HepG2 (cell line): ENCODE measurements at regions not wholly inside any gene's neighbourhood (a gene's known extent, or its start where the extent isn't known, plus 50 kb on each side); places are given as distances from the start of the nearest gene placed in this dataset.

Experiments used
- ATAC-seq: fragments of 200-7000 bp; cut with Tn5 transposase; 3 replicates; pipeline ENCODE4 v1.9.1; 2020; ENCODE audit warnings: mild to moderate bottlenecking, moderate library complexity
- BruUV-seq: library from RNA; stranded (reverse); fragments of 400-500 nt; replicated peaks from 2 replicates; lab custom pipeline; 2021; lab: Mats Ljungman, UMichigan
- CTCF ChIA-PET: fragments of 300-600 bp; formaldehyde crosslinking; extraction: SDS; loops from one replicate; lab custom pipeline; 2021; ENCODE audit warnings: low total read pairs, inconsistent platforms, low intra/inter-chr PET ratio; lab: Yijun Ruan, JAX
- POLR2A ChIA-PET: fragments of 350-600 bp; sonication (Branson Sonifier 250); formaldehyde crosslinking; loops from one replicate; lab custom pipeline; 2020; ENCODE audit warnings: antibody characterized with exemption, inconsistent platforms; lab: Yijun Ruan, JAX
- DNase-seq: peaks from one replicate; pipeline ENCODE4 v3.0.0-alpha.2; 2015; ENCODE audit warnings: low spot score
- FAIRE-seq: peaks from 3 replicates; lab custom pipeline; 2011; peaks lifted over from hg19 to GRCh38; lab: Jason Lieb, UNC
- H2AFZ ChIP-seq: one replicate; pipeline ENCODE4 v1.6.1; 2011; ENCODE audit warnings: low read length, inconsistent platforms
- H3K27ac ChIP-seq: fragments of 300-600 bp; 3 replicates; pipeline ENCODE4 v1.8.0; 2011; ENCODE audit warnings: mixed run types, mild to moderate bottlenecking, mixed read lengths, low read length, inconsistent platforms; ENCODE audit not compliant: insufficient read depth; ENCODE audit errors: extremely low read length
- H3K27me3 ChIP-seq, 2 experiments: fragments of 200-600 bp in 1 of 2; 2 replicates in 1 of 2; 3 replicates in 1 of 2; pipeline versions ENCODE4 v1.6.0 to v1.8.0; 2011; ENCODE audit warnings: low read length in 2 of 2, mild to moderate bottlenecking in 2 of 2, moderate library complexity in 2 of 2, inconsistent platforms in 1 of 2; ENCODE audit not compliant: insufficient read depth in 2 of 2, control insufficient read depth in 1 of 2
- H3K36me3 ChIP-seq, 2 experiments: fragments of 200-600 bp in 1 of 2; replicated peaks in 1 of 2; 2 replicates in 1 of 2; 3 replicates in 1 of 2; pipeline versions ENCODE4 v1.5.1 to v1.8.0; 2011; ENCODE audit warnings: low read length in 2 of 2, inconsistent platforms in 1 of 2; ENCODE audit not compliant: insufficient read depth in 2 of 2, control insufficient read depth in 1 of 2
- H3K4me1 ChIP-seq: 2 replicates; pipeline ENCODE4 v1.5.1; 2012; ENCODE audit warnings: low read length, inconsistent platforms; ENCODE audit not compliant: insufficient read depth
- H3K4me2 ChIP-seq: 2 replicates; pipeline ENCODE4 v1.6.0; 2011; ENCODE audit warnings: low read depth, low read length, inconsistent platforms
- H3K4me3 ChIP-seq, 3 experiments: fragments of 200-600 bp in 1 of 3; sonication (generic), shearing (Covaris generic) in 1 of 3; replicated peaks in 1 of 3; 2 replicates each; pipeline ENCODE4 v1.5.1; 2011 to 2016; ENCODE audit warnings: low read length in 3 of 3, inconsistent platforms in 2 of 3, low read depth in 2 of 3, mild to moderate bottlenecking in 2 of 3, control low read depth in 1 of 3, mixed read lengths in 1 of 3; ENCODE audit not compliant: insufficient read depth in 1 of 3
- H3K79me2 ChIP-seq: one replicate; pipeline ENCODE4 v1.6.1; 2011; ENCODE audit warnings: low read length, inconsistent platforms; ENCODE audit not compliant: insufficient read depth
- H3K9ac ChIP-seq: 2 replicates; pipeline ENCODE4 v1.6.0; 2011; ENCODE audit warnings: mild to moderate bottlenecking, low read depth, low read length, inconsistent platforms; ENCODE audit not compliant: insufficient read depth
- H3K9me3 ChIP-seq: 2 replicates; pipeline ENCODE4 v1.5.1; 2012; ENCODE audit warnings: mild to moderate bottlenecking, low read length
- H4K20me1 ChIP-seq: 2 replicates; pipeline ENCODE4 v1.6.0; 2011; ENCODE audit warnings: inconsistent platforms, mild to moderate bottlenecking, low read length, moderate library complexity; ENCODE audit not compliant: insufficient read depth
- FOXA3 ChIP-seq: IDR thresholded peaks from 2 replicates; pipeline ENCODE4 v1.6.1; 2016; ENCODE audit warnings: missing genetic modification reagents, missing compliant biosample characterization
- HMGXB3 ChIP-seq: sonication (generic); formaldehyde crosslinking; IDR thresholded peaks from 2 replicates; pipeline ENCODE4 v1.4.0; 2020; ENCODE audit warnings: missing genetic modification reagents, borderline replicate concordance
- MED8 ChIP-seq: sonication (generic); formaldehyde crosslinking; IDR thresholded peaks from 2 replicates; pipeline ENCODE4 v1.8.1; 2023; ENCODE audit warnings: mild to moderate bottlenecking, missing genetic modification reagents; ENCODE audit not compliant: insufficient replicate concordance
- POLR2AphosphoS5 ChIP-seq: IDR thresholded peaks from 2 replicates; pipeline ENCODE4 v1.6.1; 2012; ENCODE audit warnings: low read depth, low read length
- RNF219 ChIP-seq: sonication (generic); formaldehyde crosslinking; IDR thresholded peaks from 2 replicates; pipeline ENCODE4 v1.5.0; 2020; ENCODE audit warnings: mild to moderate bottlenecking, missing genetic modification reagents
- SCMH1 ChIP-seq: sonication (generic); formaldehyde crosslinking; IDR thresholded peaks from 2 replicates; pipeline ENCODE4 v1.9.0; 2021; ENCODE audit warnings: missing genetic modification reagents, mild to moderate bottlenecking, borderline replicate concordance
- SRF ChIP-seq: IDR thresholded peaks from 2 replicates; pipeline ENCODE4 v1.6.1; 2011; ENCODE audit warnings: mild to moderate bottlenecking, low read depth, low read length, moderate library complexity
- ZNF263 ChIP-seq: sonication (generic); formaldehyde crosslinking; IDR thresholded peaks from 2 replicates; pipeline ENCODE4 v1.4.0; 2020; ENCODE audit warnings: missing genetic modification reagents
- ZNF788 ChIP-seq: sonication (generic); formaldehyde crosslinking; IDR thresholded peaks from 2 replicates; pipeline ENCODE4 v1.5.0; 2020; ENCODE audit warnings: mild to moderate bottlenecking, missing genetic modification reagents, borderline replicate concordance
- WGBS: methylation state at CpG from one replicate; pipeline ENCODE4 v1.1.6; 2017; ENCODE audit warnings: low lambda C conversion rate; 5-methylcytosine and 5-hydroxymethylcytosine counted together
- in situ Hi-C: cut with HindIII; loops from 2 replicates; pipeline ENCODE4 v1.10.0; 2017; ENCODE audit warnings: low pct_unique_long_range_greater_than_20kb; ENCODE audit not compliant: extremely low pct_ligation_motif_present
- intact Hi-C: fragments of 100-400 bp; cut with micrococcal nuclease; formaldehyde crosslinking; loops from one replicate; pipeline ENCODE4 v1.10.0; 2022; ENCODE audit not compliant: unreplicated experiment
- TF ChIP-seq, protein P1 (sequence below): sonication (generic); formaldehyde crosslinking; conservative IDR thresholded peaks from 2 replicates; pipeline ENCODE4 v1.5.0; 2020; ENCODE audit warnings: missing genetic modification reagents
- TF ChIP-seq, protein P2 (sequence below): sonication (generic); formaldehyde crosslinking; IDR thresholded peaks from 2 replicates; pipeline ENCODE4 v1.5.0; 2020; ENCODE audit warnings: missing genetic modification reagents, mild to moderate bottlenecking, borderline replicate concordance
- TF ChIP-seq, protein P3 (sequence below): sonication (generic); formaldehyde crosslinking; IDR thresholded peaks from 2 replicates; pipeline ENCODE4 v1.8.0; 2022; ENCODE audit warnings: low read depth, missing genetic modification reagents

DNA sequence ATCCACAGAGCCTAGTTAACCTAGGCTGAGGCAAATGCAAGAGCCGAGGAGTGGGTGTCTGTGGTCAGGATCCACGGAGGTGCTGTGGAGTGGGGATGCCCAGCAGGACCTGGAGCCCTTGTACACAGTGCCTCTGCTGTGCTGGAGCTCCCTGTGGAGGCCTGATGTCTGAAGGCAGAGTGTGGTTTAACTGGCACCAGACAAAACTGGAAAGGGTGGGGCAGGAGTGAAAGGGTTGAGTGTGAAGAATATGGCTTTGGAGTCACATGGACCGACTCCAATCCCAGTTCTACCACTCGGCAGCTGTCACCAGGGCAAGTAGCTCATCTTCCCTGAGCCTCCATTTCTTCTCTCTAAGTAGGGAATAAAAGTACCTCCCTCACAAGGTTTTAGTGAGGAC, 60.3 kb upstream of the GPR12 start (continued):
- TF ChIP-seq, protein P1, sequence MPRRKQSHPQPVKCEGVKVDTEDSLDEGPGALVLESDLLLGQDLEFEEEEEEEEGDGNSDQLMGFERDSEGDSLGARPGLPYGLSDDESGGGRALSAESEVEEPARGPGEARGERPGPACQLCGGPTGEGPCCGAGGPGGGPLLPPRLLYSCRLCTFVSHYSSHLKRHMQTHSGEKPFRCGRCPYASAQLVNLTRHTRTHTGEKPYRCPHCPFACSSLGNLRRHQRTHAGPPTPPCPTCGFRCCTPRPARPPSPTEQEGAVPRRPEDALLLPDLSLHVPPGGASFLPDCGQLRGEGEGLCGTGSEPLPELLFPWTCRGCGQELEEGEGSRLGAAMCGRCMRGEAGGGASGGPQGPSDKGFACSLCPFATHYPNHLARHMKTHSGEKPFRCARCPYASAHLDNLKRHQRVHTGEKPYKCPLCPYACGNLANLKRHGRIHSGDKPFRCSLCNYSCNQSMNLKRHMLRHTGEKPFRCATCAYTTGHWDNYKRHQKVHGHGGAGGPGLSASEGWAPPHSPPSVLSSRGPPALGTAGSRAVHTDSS (CRISPR knock-in tag): no peak
- TF ChIP-seq MED8: no peak
- TF ChIP-seq, protein P2, sequence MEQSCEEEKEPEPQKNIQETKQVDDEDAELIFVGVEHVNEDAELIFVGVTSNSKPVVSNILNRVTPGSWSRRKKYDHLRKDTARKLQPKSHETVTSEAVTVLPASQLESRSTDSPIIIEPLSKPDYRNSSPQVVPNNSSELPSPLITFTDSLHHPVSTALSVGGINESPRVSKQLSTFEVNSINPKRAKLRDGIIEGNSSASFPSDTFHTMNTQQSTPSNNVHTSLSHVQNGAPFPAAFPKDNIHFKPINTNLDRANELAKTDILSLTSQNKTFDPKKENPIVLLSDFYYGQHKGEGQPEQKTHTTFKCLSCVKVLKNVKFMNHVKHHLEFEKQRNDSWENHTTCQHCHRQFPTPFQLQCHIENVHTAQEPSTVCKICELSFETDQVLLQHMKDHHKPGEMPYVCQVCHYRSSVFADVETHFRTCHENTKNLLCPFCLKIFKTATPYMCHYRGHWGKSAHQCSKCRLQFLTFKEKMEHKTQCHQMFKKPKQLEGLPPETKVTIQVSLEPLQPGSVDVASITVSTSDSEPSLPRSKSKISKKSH (CRISPR knock-in tag): no peak
- TF ChIP-seq, all 625 proteins: peak for 0

GRCh38 chr13:26819046-26819445, 58.5 kb upstream of the GPR12 start:
- intact Hi-C loops: no loop called here
- H3K27me3 ChIP-seq: peaks cover 2 to 40% of the 10 kb centered on the region in 2 experiments; a peak in 3 of 5 replicates
- TF ChIP-seq SRF (no peak), FOXA3 (CRISPR knock-in tag) (no peak), RNF219 (CRISPR knock-in tag) (no peak), HMGXB3 (CRISPR knock-in tag) (no peak), POLR2AphosphoS5 (no peak), ZNF263 (CRISPR knock-in tag) (no peak), SCMH1 (CRISPR knock-in tag) (no peak), ZNF788 (no peak)
- TF ChIP-seq, protein P3, sequence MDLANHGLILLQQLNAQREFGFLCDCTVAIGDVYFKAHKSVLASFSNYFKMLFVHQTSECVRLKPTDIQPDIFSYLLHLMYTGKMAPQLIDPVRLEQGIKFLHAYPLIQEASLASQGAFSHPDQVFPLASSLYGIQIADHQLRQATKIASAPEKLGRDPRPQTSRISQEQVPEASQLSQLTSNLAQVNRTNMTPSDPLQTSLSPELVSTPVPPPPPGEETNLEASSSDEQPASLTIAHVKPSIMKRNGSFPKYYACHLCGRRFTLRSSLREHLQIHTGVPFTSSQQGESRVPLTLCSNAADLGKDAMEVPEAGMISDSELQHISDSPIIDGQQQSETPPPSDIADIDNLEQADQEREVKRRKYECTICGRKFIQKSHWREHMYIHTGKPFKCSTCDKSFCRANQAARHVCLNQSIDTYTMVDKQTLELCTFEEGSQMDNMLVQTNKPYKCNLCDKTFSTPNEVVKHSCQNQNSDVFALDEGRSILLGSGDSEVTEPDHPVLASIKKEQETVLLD (CRISPR knock-in tag): no peak

More at GRCh38 chr13:26819046-26819445, 58.5 kb upstream of the GPR12 start:
- ATAC-seq (no peak), DNase-seq (no peak), FAIRE-seq (no peak)
- no peak overlapping the region for H3K4me2 ChIP-seq
- no peaks in the 10 kb centered on the region for H3K9me3 ChIP-seq
- no peaks in the 10 kb centered on the region for H3K36me3 ChIP-seq
- in situ Hi-C loops: no loop called here
- H3K9ac ChIP-seq: no peak overlapping the region
- H2AFZ ChIP-seq: no peak overlapping the region
- no peaks in the 10 kb centered on the region for H3K79me2 ChIP-seq
- ChIA-PET CTCF (no interaction called here), POLR2A (no interaction called here)
- H3K4me1 ChIP-seq: no peaks in the 10 kb centered on the region
- H4K20me1 ChIP-seq: no peaks in the 10 kb centered on the region
- 0% methylated on average over 2 of the region's 3 CpGs for WGBS
- BruUV-seq: no TSS peak
- H3K4me3 ChIP-seq: no peak overlapping the region
- no peak overlapping the region for H3K27ac ChIP-seq
